ENCODE measurements at regions not wholly inside any gene's neighbourhood (a gene's known extent, or its start where the extent isn't known, plus 50 kb on each side); places are given as distances from the start of the nearest gene placed in this dataset.

GRCh38 chr5:117487556-117487955 is 912.9 kb upstream of the SEMA6A start:
- no peak for FAIRE-seq
- TF ChIP-seq POLR2A (IDR thresholded peaks at IDR 0.05; ENCODE audit: low read depth, low read length) (no peak), POLR2AphosphoS5 (IDR thresholded peaks at IDR 0.05; ENCODE audit: low read depth, low read length) (no peak), TAF1 (IDR thresholded peaks at IDR 0.05; ENCODE audit: borderline replicate concordance, low read depth, low read length) (no peak)
- DNase-seq (ENCODE audit: insufficient read length), result no peak

GRCh38 chr5:117486879-117487391 is 912.3 kb upstream of the SEMA6A start:
- no peak for TF ChIP-seq TAF1 (IDR thresholded peaks at IDR 0.05; ENCODE audit: borderline replicate concordance, low read depth, low read length)
- no peak for TF ChIP-seq POLR2A (IDR thresholded peaks at IDR 0.05; ENCODE audit: low read depth, low read length)
- no peak for TF ChIP-seq POLR2AphosphoS5 (IDR thresholded peaks at IDR 0.05; ENCODE audit: low read depth, low read length)
- no peak for DNase-seq (ENCODE audit: insufficient read length)
- no peak for FAIRE-seq

GRCh38 chr5:117486261-117486660 is 911.6 kb upstream of the SEMA6A start:
- no peak for TF ChIP-seq TAF1 (IDR thresholded peaks at IDR 0.05; ENCODE audit: borderline replicate concordance, low read depth, low read length)
- TF ChIP-seq POLR2A (IDR thresholded peaks at IDR 0.05; ENCODE audit: low read depth, low read length), result no peak
- TF ChIP-seq POLR2AphosphoS5 (IDR thresholded peaks at IDR 0.05; ENCODE audit: low read depth, low read length), result no peak
- DNase-seq (ENCODE audit: insufficient read length) (no peak), FAIRE-seq (no peak)

- FAIRE-seq (no peak), DNase-seq (ENCODE audit: insufficient read length) (no peak)
- TF ChIP-seq POLR2AphosphoS5 (IDR thresholded peaks at IDR 0.05; ENCODE audit: low read depth, low read length), result no peak
- no peak for TF ChIP-seq TAF1 (IDR thresholded peaks at IDR 0.05; ENCODE audit: borderline replicate concordance, low read depth, low read length)
- no peak for TF ChIP-seq POLR2A (IDR thresholded peaks at IDR 0.05; ENCODE audit: low read depth, low read length)
Measured at GRCh38 chr5:117475919-117476318, 901.3 kb upstream of the SEMA6A start.

GRCh38 chr5:117473165-117473564 is 898.5 kb upstream of the SEMA6A start:
- FAIRE-seq (no peak), DNase-seq (ENCODE audit: insufficient read length) (no peak)
- TF ChIP-seq TAF1 (IDR thresholded peaks at IDR 0.05; ENCODE audit: borderline replicate concordance, low read depth, low read length) (no peak), POLR2A (IDR thresholded peaks at IDR 0.05; ENCODE audit: low read depth, low read length) (no peak), POLR2AphosphoS5 (IDR thresholded peaks at IDR 0.05; ENCODE audit: low read depth, low read length) (no peak)

GRCh38 chr5:117463881-117464570 is 889.4 kb upstream of the SEMA6A start:
- TF ChIP-seq TAF1 (IDR thresholded peaks at IDR 0.05; ENCODE audit: borderline replicate concordance, low read depth, low read length), result no peak
- no peak for TF ChIP-seq POLR2A (IDR thresholded peaks at IDR 0.05; ENCODE audit: low read depth, low read length)
- TF ChIP-seq POLR2AphosphoS5 (IDR thresholded peaks at IDR 0.05; ENCODE audit: low read depth, low read length), result no peak
- DNase-seq (ENCODE audit: insufficient read length), result no peak
- no peak for FAIRE-seq

- DNase-seq (ENCODE audit: insufficient read length) (no peak), FAIRE-seq (no peak)
- TF ChIP-seq POLR2A (IDR thresholded peaks at IDR 0.05; ENCODE audit: low read depth, low read length) (no peak), POLR2AphosphoS5 (IDR thresholded peaks at IDR 0.05; ENCODE audit: low read depth, low read length) (no peak), TAF1 (IDR thresholded peaks at IDR 0.05; ENCODE audit: borderline replicate concordance, low read depth, low read length) (no peak)
Measured at GRCh38 chr5:117461966-117462365, 887.3 kb upstream of the SEMA6A start.

GRCh38 chr5:117461403-117461802 is 886.8 kb upstream of the SEMA6A start:
- FAIRE-seq, result no peak
- TF ChIP-seq TAF1 (IDR thresholded peaks at IDR 0.05; ENCODE audit: borderline replicate concordance, low read depth, low read length) (no peak), POLR2AphosphoS5 (IDR thresholded peaks at IDR 0.05; ENCODE audit: low read depth, low read length) (no peak), POLR2A (IDR thresholded peaks at IDR 0.05; ENCODE audit: low read depth, low read length) (no peak)
- DNase-seq (ENCODE audit: insufficient read length), result no peak

GRCh38 chr5:117457656-117458055 is 883.0 kb upstream of the SEMA6A start:
- TF ChIP-seq TAF1 (IDR thresholded peaks at IDR 0.05; ENCODE audit: borderline replicate concordance, low read depth, low read length), result no peak
- TF ChIP-seq POLR2AphosphoS5 (IDR thresholded peaks at IDR 0.05; ENCODE audit: low read depth, low read length), result no peak
- no peak for TF ChIP-seq POLR2A (IDR thresholded peaks at IDR 0.05; ENCODE audit: low read depth, low read length)
- FAIRE-seq (no peak), DNase-seq (ENCODE audit: insufficient read length) (no peak)

GRCh38 chr5:117456866-117457470 is 882.3 kb upstream of the SEMA6A start:
- TF ChIP-seq POLR2A (IDR thresholded peaks at IDR 0.05; ENCODE audit: low read depth, low read length) (no peak), TAF1 (IDR thresholded peaks at IDR 0.05; ENCODE audit: borderline replicate concordance, low read depth, low read length) (no peak), POLR2AphosphoS5 (IDR thresholded peaks at IDR 0.05; ENCODE audit: low read depth, low read length) (no peak)
- DNase-seq (ENCODE audit: insufficient read length) (no peak), FAIRE-seq (no peak)

- no peak for TF ChIP-seq POLR2A (IDR thresholded peaks at IDR 0.05; ENCODE audit: low read depth, low read length)
- no peak for TF ChIP-seq TAF1 (IDR thresholded peaks at IDR 0.05; ENCODE audit: borderline replicate concordance, low read depth, low read length)
- no peak for TF ChIP-seq POLR2AphosphoS5 (IDR thresholded peaks at IDR 0.05; ENCODE audit: low read depth, low read length)
- no peak for DNase-seq (ENCODE audit: insufficient read length)
- no peak for FAIRE-seq
Measured at GRCh38 chr5:117455236-117456233, 880.9 kb upstream of the SEMA6A start.

Measured in GM12892 (cell line).